ENCODE measurements at regions not wholly inside any gene's neighbourhood (a gene's known extent, or its start where the extent isn't known, plus 50 kb on each side); places are given as distances from the start of the nearest gene placed in this dataset.
"Not testable (repeated sequence)": the region's sequence is repeated elsewhere in the genome, so short reads cannot be mapped to it uniquely, and the experiment has no call there.

- DNase-seq (no peak), ATAC-seq (no peak)
- H3K27me3 Mint-ChIP-seq, result no peaks in the 10 kb centered on the region
- H3K4me3 Mint-ChIP-seq, result no peak overlapping the region
- CTCF ChIA-PET, result no interaction called here
- peaks cover 4% of the 10 kb centered on the region for H3K9me3 Mint-ChIP-seq (ENCODE audit: low read depth)
- H3K4me1 Mint-ChIP-seq, result no peaks in the 10 kb centered on the region
- no peaks in the 10 kb centered on the region for H3K36me3 Mint-ChIP-seq
- no peak overlapping the region for H3K27ac Mint-ChIP-seq
Observed at GRCh38 chr4:171002246-171002645, 811.0 kb upstream of the GALNTL6 start.

DNA sequence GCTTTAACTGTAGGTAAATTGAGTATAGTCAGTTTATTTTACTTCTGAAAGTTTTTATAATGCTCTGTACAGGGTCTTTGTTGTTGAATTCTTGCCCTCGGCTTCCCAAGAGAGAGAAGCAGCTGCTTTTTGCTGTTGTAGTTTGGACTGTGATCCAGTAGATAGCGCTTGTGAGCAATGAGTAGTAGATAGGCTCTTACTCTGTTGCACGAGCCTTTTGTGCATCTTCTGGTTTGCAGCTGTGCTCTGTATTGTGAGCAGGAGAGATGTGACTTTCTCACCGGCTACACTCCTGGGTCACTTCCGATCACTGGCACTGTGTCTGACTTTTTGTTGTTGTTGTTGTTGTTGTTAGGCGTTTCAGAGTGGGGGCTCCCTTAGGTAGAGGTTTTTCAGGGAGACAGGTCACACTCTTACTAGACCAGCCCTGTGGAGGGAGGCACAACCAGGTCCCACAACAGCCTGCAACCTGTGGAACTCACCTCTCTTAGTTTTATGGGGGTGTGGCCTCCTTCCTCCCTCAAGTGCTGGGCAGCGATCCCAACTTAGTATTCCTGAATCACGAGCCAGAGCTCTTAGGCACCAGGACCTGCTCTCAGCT is 822.1 kb upstream of the GALNTL6 start:
- ATAC-seq (no peak), DNase-seq (no peak)
- H3K4me3 Mint-ChIP-seq, result no peak overlapping the region
- no peak overlapping the region for H3K27ac Mint-ChIP-seq
- H3K27me3 Mint-ChIP-seq, result no peaks in the 10 kb centered on the region
- H3K9me3 Mint-ChIP-seq (ENCODE audit: low read depth), result peaks cover 5% of the 10 kb centered on the region
- H3K4me1 Mint-ChIP-seq, result no peaks in the 10 kb centered on the region
- H3K36me3 Mint-ChIP-seq, result no peaks in the 10 kb centered on the region
- CTCF ChIA-PET, result no interaction called here

GRCh38 chr4:170988446-170988845 is 824.8 kb upstream of the GALNTL6 start:
- no peak overlapping the region for H3K27ac Mint-ChIP-seq
- no peaks in the 10 kb centered on the region for H3K4me1 Mint-ChIP-seq
- peaks cover 7% of the 10 kb centered on the region for H3K9me3 Mint-ChIP-seq (ENCODE audit: low read depth)
- CTCF ChIA-PET, result no interaction called here
- no peaks in the 10 kb centered on the region for H3K36me3 Mint-ChIP-seq
- ATAC-seq (no peak), DNase-seq (no peak)
- no peaks in the 10 kb centered on the region for H3K27me3 Mint-ChIP-seq
- no peak overlapping the region for H3K4me3 Mint-ChIP-seq

GRCh38 chr4:170979736-170980135 is 833.5 kb upstream of the GALNTL6 start:
- no peaks in the 10 kb centered on the region for H3K27me3 Mint-ChIP-seq
- no peak overlapping the region for H3K27ac Mint-ChIP-seq
- DNase-seq, result no peak
- no peaks in the 10 kb centered on the region for H3K4me1 Mint-ChIP-seq
- no peak overlapping the region for H3K4me3 Mint-ChIP-seq
- peaks cover 4% of the 10 kb centered on the region for H3K9me3 Mint-ChIP-seq (ENCODE audit: low read depth)
- no peak for ATAC-seq
- CTCF ChIA-PET, result no interaction called here
- no peaks in the 10 kb centered on the region for H3K36me3 Mint-ChIP-seq

DNA sequence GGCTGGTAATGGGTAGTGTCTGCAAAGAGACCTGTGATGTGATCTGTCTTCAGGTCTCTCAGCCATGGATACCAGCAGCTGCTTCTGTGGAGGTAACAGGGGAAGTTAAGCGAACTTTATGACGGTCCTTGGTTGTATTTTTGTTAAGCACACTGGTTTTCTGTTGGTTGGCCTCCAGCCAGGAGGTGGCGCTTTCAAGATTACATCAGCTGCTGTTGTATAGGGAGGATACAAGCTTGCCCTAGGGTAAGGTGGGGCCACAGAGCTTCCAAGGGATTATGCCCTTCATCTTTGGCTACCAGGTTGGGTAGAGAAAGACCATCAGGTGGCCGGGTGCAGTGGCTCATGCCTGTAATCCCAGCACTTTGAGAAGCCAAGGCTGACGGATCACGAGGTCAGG is 834.2 kb upstream of the GALNTL6 start:
- Mint-ChIP-seq H3K9me3 (ENCODE audit: low read depth) (peaks cover 2% of the 10 kb centered on the region), H3K4me1 (no peaks in the 10 kb centered on the region), H3K36me3 (no peaks in the 10 kb centered on the region), H3K4me3 (no peak overlapping the region), H3K27me3 (no peaks in the 10 kb centered on the region), H3K27ac (no peak overlapping the region)
- ATAC-seq (no peak), DNase-seq (no peak)
- CTCF ChIA-PET, result no interaction called here

- DNase-seq (no peak), ATAC-seq (no peak)
- H3K36me3 Mint-ChIP-seq, result no peaks in the 10 kb centered on the region
- no peaks in the 10 kb centered on the region for H3K27me3 Mint-ChIP-seq
- no peak overlapping the region for H3K27ac Mint-ChIP-seq
- CTCF ChIA-PET, result no interaction called here
- peaks cover 6% of the 10 kb centered on the region for H3K9me3 Mint-ChIP-seq (ENCODE audit: low read depth)
- no peak overlapping the region for H3K4me3 Mint-ChIP-seq
- H3K4me1 Mint-ChIP-seq, result no peaks in the 10 kb centered on the region
Observed at GRCh38 chr4:170949084-170949483, 859.3 kb upstream of the AADAT start.

DNA sequence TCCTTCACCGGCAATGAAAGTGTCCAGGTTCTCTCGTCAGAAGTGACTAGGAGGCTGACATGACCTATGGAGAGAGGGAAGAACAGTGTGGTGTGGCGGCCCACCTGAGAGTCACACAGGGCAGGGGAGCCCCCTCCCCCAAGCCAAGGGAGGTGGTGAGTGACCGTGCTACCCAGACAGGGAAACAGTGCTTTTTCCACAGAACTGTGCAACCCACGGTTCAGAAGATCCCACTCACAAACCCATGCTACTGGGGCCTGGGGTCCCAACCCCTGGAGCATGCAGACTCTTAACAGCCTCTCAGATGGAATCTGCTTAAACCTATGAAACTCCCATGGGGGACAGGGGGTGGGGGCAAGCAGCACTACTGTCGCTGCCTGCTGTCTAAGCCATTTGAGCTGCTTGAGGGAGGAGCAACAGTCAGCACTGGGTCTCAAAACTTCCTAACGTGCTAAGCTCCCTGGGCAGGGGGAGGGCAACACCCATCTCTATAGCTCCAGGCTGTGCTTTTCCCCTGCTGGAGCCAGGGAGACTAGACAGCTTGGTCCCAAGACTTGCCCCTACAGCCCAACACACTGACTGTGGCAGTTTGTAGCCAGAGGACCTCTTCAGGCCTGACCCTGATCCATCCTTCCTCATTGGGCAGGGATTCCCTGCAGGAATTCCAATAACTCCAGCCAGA is 850.4 kb upstream of the AADAT start:
- no peaks in the 10 kb centered on the region for H3K27me3 Mint-ChIP-seq
- CTCF ChIA-PET, result no interaction called here
- DNase-seq, result no peak
- no peak overlapping the region for H3K27ac Mint-ChIP-seq
- ATAC-seq, result no peak
- peaks cover 18% of the 10 kb centered on the region for H3K9me3 Mint-ChIP-seq (ENCODE audit: low read depth)
- H3K36me3 Mint-ChIP-seq, result no peaks in the 10 kb centered on the region
- H3K4me1 Mint-ChIP-seq, result no peaks in the 10 kb centered on the region
- no peak overlapping the region for H3K4me3 Mint-ChIP-seq

DNA sequence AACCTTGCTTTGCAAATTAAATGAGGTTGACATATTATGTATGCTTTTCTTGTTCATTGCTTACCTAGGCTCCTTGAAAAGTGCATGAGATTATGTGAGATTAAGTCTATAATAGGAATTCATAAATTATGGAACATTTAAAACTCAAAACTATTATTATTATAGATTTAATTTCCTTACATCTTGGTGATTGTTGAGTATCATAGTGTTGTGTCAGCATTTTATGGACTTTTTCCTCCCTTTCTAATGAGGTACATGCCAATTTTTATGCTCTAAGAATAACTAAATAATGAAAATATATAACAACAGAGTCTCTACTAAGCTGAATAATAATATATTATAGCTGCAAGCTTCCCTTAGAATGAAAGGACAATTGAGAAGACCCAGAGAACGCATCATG is 848.8 kb upstream of the AADAT start:
- Mint-ChIP-seq H3K27ac (no peak overlapping the region), H3K4me3 (no peak overlapping the region), H3K27me3 (no peaks in the 10 kb centered on the region), H3K36me3 (no peaks in the 10 kb centered on the region), H3K4me1 (no peaks in the 10 kb centered on the region), H3K9me3 (ENCODE audit: low read depth) (peaks cover 17% of the 10 kb centered on the region)
- CTCF ChIA-PET, result no interaction called here
- no peak for ATAC-seq
- no peak for DNase-seq

GRCh38 chr4:170931321-170931720 is 841.6 kb upstream of the AADAT start:
- CTCF ChIA-PET, result no interaction called here
- no peak for ATAC-seq
- no peaks in the 10 kb centered on the region for H3K36me3 Mint-ChIP-seq
- no peaks in the 10 kb centered on the region for H3K4me1 Mint-ChIP-seq
- no peak overlapping the region for H3K27ac Mint-ChIP-seq
- H3K4me3 Mint-ChIP-seq, result no peak overlapping the region
- H3K9me3 Mint-ChIP-seq (ENCODE audit: low read depth), result no peaks in the 10 kb centered on the region
- no peaks in the 10 kb centered on the region for H3K27me3 Mint-ChIP-seq
- no peak for DNase-seq

DNA sequence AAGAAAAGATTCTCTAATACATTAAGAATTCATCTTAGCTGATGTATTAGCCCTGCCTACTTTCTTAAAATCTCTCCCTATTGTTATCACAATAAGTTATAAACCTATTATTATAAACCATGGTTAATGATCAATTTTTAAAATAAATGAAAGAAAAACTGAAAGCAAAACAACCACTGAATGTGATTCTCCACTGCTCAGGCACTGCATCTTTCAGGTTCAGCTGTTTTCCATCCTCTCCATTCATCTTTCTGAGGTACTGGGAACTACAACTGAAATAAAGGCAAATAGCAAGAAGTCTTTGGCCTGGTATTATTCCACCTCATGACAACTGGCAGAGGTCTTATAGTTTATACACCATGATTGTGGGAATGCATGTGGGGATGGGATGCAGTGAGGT is 798.9 kb upstream of the AADAT start:
- no peaks in the 10 kb centered on the region for H3K4me1 Mint-ChIP-seq
- H3K27ac Mint-ChIP-seq, result no peak overlapping the region
- H3K27me3 Mint-ChIP-seq, result no peaks in the 10 kb centered on the region
- no peaks in the 10 kb centered on the region for H3K36me3 Mint-ChIP-seq
- peaks cover 14% of the 10 kb centered on the region for H3K9me3 Mint-ChIP-seq (ENCODE audit: low read depth)
- CTCF ChIA-PET, result no interaction called here
- ATAC-seq (no peak), DNase-seq (no peak)
- no peak overlapping the region for H3K4me3 Mint-ChIP-seq

DNA sequence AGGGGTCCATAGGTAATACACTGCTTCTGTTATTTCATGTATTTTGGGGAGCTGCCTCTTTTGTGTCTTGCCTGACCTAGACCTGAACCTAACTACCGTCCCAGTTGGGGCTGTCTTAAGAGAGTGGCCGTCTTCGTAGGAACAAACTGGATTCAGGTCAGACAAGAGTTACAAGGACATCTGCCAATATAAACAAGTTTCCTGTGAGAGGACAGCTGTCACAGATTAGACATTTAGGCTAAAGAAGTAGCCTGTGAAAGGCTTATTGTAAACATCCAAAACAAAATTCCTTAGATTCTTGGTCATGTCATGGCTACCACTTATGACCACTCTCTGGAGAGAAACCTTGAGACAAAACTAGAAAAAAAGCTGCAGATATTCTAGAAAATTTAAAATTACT is 797.6 kb upstream of the AADAT start:
- Mint-ChIP-seq H3K27ac (no peak overlapping the region), H3K4me3 (no peak overlapping the region), H3K4me1 (no peaks in the 10 kb centered on the region), H3K27me3 (no peaks in the 10 kb centered on the region), H3K9me3 (ENCODE audit: low read depth) (peaks cover 12% of the 10 kb centered on the region), H3K36me3 (no peaks in the 10 kb centered on the region)
- CTCF ChIA-PET, result no interaction called here
- no peak for DNase-seq
- ATAC-seq, result no peak

DNA sequence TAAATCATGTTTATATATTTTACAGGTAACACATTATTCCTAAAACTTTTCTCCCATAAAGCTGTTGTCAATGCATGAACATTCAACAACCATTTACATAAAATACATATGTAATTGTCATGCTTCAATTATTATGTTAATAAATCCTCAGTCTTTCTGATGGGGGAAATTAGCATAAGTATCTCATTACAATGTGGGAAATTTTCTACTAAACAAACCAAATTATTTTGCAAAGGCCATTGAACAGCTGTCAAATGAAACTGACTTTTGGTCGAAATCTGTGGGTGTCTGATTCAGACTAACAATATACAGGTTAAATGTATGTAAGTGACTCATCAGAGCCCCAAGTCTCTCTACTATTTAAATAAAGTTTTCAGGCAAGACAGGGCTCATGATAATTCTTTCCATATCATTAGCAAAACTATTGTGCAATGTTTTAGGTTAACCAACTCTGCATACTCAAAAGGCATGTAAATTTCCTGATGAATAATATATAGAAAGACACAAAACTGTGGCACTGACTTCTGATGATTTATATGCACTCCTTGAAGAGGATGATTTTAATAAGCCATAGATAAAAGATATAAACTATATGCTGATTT is 795.3 kb upstream of the AADAT start:
- CTCF ChIA-PET, result no interaction called here
- Mint-ChIP-seq H3K36me3 (no peaks in the 10 kb centered on the region), H3K4me3 (no peak overlapping the region), H3K9me3 (ENCODE audit: low read depth) (peaks cover 10% of the 10 kb centered on the region), H3K27ac (no peak overlapping the region), H3K27me3 (no peaks in the 10 kb centered on the region), H3K4me1 (no peaks in the 10 kb centered on the region)
- no peak for DNase-seq
- no peak for ATAC-seq

- CTCF ChIA-PET; H3K36me3 Mint-ChIP-seq; H3K9me3 Mint-ChIP-seq (ENCODE audit: low read depth): not testable (repeated sequence)
Observed at GRCh38 chr4:170881646-170882045, 791.9 kb upstream of the AADAT start.

GRCh38 chr4:170875868-170876267 is 786.1 kb upstream of the AADAT start:
- Mint-ChIP-seq H3K27me3 (no peaks in the 10 kb centered on the region), H3K4me3 (no peak overlapping the region), H3K9me3 (ENCODE audit: low read depth) (no peaks in the 10 kb centered on the region), H3K4me1 (no peaks in the 10 kb centered on the region), H3K27ac (no peak overlapping the region), H3K36me3 (no peaks in the 10 kb centered on the region)
- CTCF ChIA-PET, result no interaction called here
- ATAC-seq (no peak), DNase-seq (no peak)

More at GRCh38 chr4:170881646-170882045, 791.9 kb upstream of the AADAT start:
- H3K4me1 Mint-ChIP-seq, H3K27ac Mint-ChIP-seq, ATAC-seq, DNase-seq, H3K4me3 Mint-ChIP-seq, H3K27me3 Mint-ChIP-seq: not testable (repeated sequence)
